Common myeloid progenitor, CD34-positive (primary cell): ENCODE measurements at regions not wholly inside any gene's neighbourhood (a gene's known extent, or its start where the extent isn't known, plus 50 kb on each side); places are given as distances from the start of the nearest gene placed in this dataset.
"Not testable (repeated sequence)": the region's sequence is repeated elsewhere in the genome, so short reads cannot be mapped to it uniquely, and the experiment has no call there.

Experiments used
- CTCF ChIA-PET: fragments of 350-600 bp; sonication (Branson Sonifier 250); formaldehyde crosslinking; loops from one replicate; lab custom pipeline; 2021; ENCODE audit warnings: antibody characterized with exemption; lab: Charles Lee
- POLR2A ChIA-PET: fragments of 350-600 bp; sonication (Branson Sonifier 250); formaldehyde crosslinking; loops from one replicate; lab custom pipeline; 2021; ENCODE audit warnings: antibody characterized with exemption; lab: Charles Lee
- DNase-seq, 3 donors: peaks; one replicate each; pipeline versions ENCODE4 v3.0.0 to v3.0.0-alpha.2; 2013
- H3K27ac ChIP-seq, 2 experiments: 1 replicate in 1 of 2; 2 replicates in 1 of 2; pipeline ENCODE4 v1.7.0; 2013; ENCODE audit warnings: inconsistent platforms in 2 of 2, low read length in 2 of 2, mild to moderate bottlenecking in 2 of 2, low read depth in 1 of 2, moderate library complexity in 1 of 2; ENCODE audit not compliant: severe bottlenecking in 2 of 2, insufficient read depth in 1 of 2, poor library complexity in 1 of 2
- H3K27me3 ChIP-seq, 5 experiments: replicated peaks in 2 of 5; 1 replicate in 3 of 5; 2 replicates in 2 of 5; pipeline versions ENCODE4 v1.6.1 to v1.7.0; 2013; ENCODE audit warnings: low read length in 4 of 5, mild to moderate bottlenecking in 2 of 5, moderate library complexity in 2 of 5, inconsistent platforms in 1 of 5; ENCODE audit not compliant: insufficient read depth in 5 of 5, control insufficient read depth in 4 of 5
- H3K36me3 ChIP-seq, 4 experiments: 1 replicate in 2 of 4; 2 replicates in 2 of 4; pipeline versions ENCODE4 v1.6.1 to v1.7.0; 2013; ENCODE audit warnings: low read length in 3 of 4, control low read depth in 1 of 4, mild to moderate bottlenecking in 1 of 4; ENCODE audit not compliant: control insufficient read depth in 4 of 4, insufficient read depth in 4 of 4
- H3K4me1 ChIP-seq, 4 experiments: 1 replicate in 3 of 4; 2 replicates in 1 of 4; pipeline versions ENCODE4 v1.6.1 to v1.7.1; 2013; ENCODE audit warnings: low read length in 3 of 4, mild to moderate bottlenecking in 3 of 4, control low read depth in 1 of 4, inconsistent platforms in 1 of 4, moderate library complexity in 1 of 4; ENCODE audit not compliant: control insufficient read depth in 4 of 4, insufficient read depth in 4 of 4; ENCODE audit errors: control extremely low read depth in 1 of 4
- H3K4me3 ChIP-seq, 7 experiments: 1 replicate in 4 of 7; 2 replicates in 3 of 7; pipeline versions ENCODE4 v1.5.1 to v1.7.0; 2013; ENCODE audit warnings: mild to moderate bottlenecking in 7 of 7, low read length in 6 of 7, moderate library complexity in 6 of 7, inconsistent platforms in 2 of 7, low read depth in 2 of 7, control low read depth in 1 of 7; ENCODE audit not compliant: insufficient read depth in 4 of 7, control insufficient read depth in 1 of 7; ENCODE audit errors: extremely low read depth in 1 of 7
- H3K9me3 ChIP-seq, 5 experiments: 1 replicate in 4 of 5; 2 replicates in 1 of 5; pipeline versions ENCODE4 v1.6.1 to v1.7.1; 2013; ENCODE audit warnings: low read length in 4 of 5, mild to moderate bottlenecking in 2 of 5, inconsistent platforms in 1 of 5, low read depth in 1 of 5, moderate library complexity in 1 of 5; ENCODE audit not compliant: control insufficient read depth in 4 of 5, insufficient read depth in 2 of 5; ENCODE audit errors: control extremely low read depth in 1 of 5
- WGBS: methylation state at CpG from one replicate; pipeline ENCODE4 v1.1.5; 2013; ENCODE audit not compliant: insufficient coverage; 5-methylcytosine and 5-hydroxymethylcytosine counted together

DNA sequence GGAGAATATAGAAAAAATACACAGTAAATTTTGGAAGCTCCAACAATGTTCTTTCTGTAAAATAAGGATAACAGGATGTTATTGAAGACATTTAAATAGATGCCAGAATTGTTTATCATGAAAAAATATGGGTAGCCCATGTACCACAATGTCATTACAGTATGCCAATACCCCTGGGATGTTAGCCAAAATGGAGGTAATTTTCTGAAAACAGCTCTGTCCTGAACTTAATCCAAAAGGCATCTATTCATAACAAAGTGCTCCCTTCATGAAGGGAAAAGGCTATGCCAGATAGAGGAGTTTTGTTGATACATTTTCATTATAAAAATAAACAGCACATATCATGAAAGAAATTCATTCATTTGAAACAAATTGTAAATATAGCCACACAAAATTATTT, 1902.6 kb upstream of the AGA start:
- no peaks in the 10 kb centered on the region for H3K4me1 ChIP-seq

DNA sequence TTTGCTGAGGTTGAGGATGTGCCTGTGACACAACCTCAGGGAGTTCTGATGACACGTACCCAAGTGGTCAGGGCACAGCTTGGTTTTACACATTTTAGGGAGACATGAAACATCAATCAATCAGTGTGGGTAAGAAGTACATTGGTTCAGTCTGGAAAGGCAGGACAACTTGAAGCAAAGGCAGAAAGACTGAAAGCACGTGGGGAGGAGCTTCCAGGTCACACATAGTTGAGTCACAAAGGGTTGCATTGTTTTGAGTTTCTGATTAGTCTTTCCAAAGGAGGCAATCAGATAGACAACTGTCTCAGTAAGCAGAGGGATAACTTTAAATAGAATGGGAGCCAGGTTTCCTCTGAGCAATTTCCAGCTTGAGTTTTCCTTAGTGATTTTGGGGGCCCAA, 1910.0 kb upstream of the AGA start:
- WGBS: 100% methylated on average over 2 of the region's 2 CpGs
- POLR2A ChIA-PET: no interaction called here
- CTCF ChIA-PET: no interaction called here
- Histone ChIP-seq H3K27ac (no peak overlapping the region), H3K27me3 (no peaks in the 10 kb centered on the region), H3K9me3 (no peaks in the 10 kb centered on the region), H3K36me3 (no peaks in the 10 kb centered on the region), H3K4me3 (no peak overlapping the region), H3K4me1 (no peaks in the 10 kb centered on the region)
- DNase-seq: no peak

More for the DNA sequence above, 1902.6 kb upstream of the AGA start:
- H3K27me3 ChIP-seq: no peaks in the 10 kb centered on the region
- POLR2A ChIA-PET: no interaction called here
- no peak for DNase-seq
- no peaks in the 10 kb centered on the region for H3K9me3 ChIP-seq
- no peaks in the 10 kb centered on the region for H3K36me3 ChIP-seq
- H3K27ac ChIP-seq: no peak overlapping the region
- CTCF ChIA-PET: no interaction called here
- H3K4me3 ChIP-seq: no peak overlapping the region

DNA sequence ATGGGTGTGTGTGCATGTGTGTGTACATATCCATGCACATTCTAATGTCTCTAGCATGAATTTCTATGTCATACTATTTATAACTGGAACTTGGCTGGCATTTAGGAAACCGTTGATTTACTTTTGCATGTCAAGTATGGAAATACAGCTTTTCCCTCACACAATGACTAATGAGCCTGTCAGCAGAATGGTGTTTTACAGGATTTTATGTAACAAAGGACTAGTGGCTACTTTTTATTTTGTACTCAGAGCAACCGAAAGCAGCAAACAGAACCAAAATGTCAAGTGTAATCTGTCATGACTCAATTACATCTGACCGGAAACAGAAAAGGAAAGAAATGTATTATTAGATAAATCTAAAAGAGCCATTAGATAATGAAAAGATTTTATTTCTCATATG, 1911.5 kb upstream of the AGA start:
- Histone ChIP-seq H3K27me3 (no peaks in the 10 kb centered on the region), H3K9me3 (no peaks in the 10 kb centered on the region), H3K4me3 (no peak overlapping the region), H3K27ac (no peak overlapping the region), H3K4me1 (no peaks in the 10 kb centered on the region), H3K36me3 (no peaks in the 10 kb centered on the region)
- WGBS: no CpG with 5 or more reads among the region's 3 CpGs
- peak in 2 of 3 donors; percentile 18 to 51 for DNase-seq
- POLR2A ChIA-PET: no interaction called here
- CTCF ChIA-PET: interaction anchor here (0.6 kb wide), 1 partner anchor 400 kb away, joined by 3 read pairs; no protein-coding TSS in a partner anchor

DNA sequence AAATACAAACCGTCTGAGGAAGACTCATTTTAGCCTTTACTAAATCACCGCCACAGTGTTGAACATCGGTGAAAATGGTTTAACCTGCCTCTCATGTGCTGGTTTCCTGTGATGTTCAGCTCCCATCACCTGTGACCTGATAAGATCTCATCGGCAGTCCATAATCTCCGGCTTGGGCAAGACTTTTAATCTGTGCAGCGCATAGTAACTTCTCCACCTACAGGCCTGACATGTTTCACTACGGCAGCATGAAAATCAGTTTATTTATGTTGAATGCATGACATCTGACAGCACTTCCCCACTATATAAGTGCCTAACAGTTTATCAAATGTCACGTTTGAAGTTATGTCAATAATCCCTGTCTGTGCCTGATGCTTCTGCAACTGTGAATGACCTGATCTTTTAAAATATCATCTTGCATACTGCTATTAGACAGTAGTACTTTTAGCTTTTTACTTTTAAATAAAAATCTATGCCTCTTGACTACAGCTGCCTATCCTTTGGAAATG, 1919.8 kb upstream of the AGA start:
- DNase-seq: no peak
- Histone ChIP-seq H3K27me3 (no peaks in the 10 kb centered on the region), H3K36me3 (no peaks in the 10 kb centered on the region), H3K9me3 (no peaks in the 10 kb centered on the region), H3K4me1 (no peaks in the 10 kb centered on the region), H3K27ac (no peak overlapping the region), H3K4me3 (no peak overlapping the region)
- WGBS: 95% methylated on average over 7 of the region's 8 CpGs
- POLR2A ChIA-PET: no interaction called here
- CTCF ChIA-PET: no interaction called here

DNA sequence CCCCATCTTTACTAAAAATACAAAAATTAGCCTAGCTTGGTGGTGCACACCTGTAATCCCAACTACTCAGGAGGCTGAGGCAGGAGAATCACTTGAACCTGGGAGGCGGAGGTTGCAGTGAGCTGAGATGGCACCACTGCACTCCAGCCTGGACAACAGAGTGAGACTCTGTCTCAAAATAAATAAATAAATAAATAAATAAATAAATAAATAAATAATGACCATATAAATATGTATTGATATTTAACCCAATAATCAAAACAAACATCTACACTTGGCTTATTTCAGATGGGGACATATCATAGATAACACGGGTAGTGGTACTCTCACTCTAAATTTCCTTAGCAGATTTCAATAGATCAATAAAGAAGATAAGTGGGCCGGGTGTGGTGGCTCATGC, 1923.7 kb upstream of the AGA start:
- H3K4me1 ChIP-seq, H3K27me3 ChIP-seq, CTCF ChIA-PET, H3K9me3 ChIP-seq, H3K27ac ChIP-seq, H3K36me3 ChIP-seq, DNase-seq, H3K4me3 ChIP-seq, POLR2A ChIA-PET: not testable (repeated sequence)
- WGBS: 100% methylated on average over 1 of the region's 3 CpGs

DNA sequence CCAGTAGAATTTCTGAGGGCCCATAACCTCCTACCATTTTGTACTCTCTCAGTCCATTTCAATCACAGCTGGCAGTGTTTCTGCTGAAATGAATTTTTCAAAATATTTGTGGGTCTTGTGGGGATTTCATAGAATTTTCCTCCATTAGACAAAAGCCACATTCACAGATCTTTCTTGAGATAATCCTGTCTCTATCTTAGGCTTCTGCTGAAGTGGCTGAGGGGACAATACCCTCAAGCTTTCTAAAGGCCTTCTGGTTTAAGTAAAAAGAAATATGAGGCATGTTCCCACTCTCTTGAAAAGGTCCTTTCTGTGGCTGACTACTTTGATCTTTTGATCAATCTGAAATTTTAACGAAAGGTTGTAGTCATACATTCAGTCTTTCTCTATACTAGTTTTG, 1930.0 kb upstream of the AGA start:
- no peaks in the 10 kb centered on the region for H3K27me3 ChIP-seq
- H3K27ac ChIP-seq: no peak overlapping the region
- DNase-seq: no peak
- POLR2A ChIA-PET: no interaction called here
- no peak overlapping the region for H3K4me3 ChIP-seq
- no peaks in the 10 kb centered on the region for H3K4me1 ChIP-seq
- peaks cover 0 to 5% (median 0%) of the 10 kb centered on the region in 5 experiments for H3K9me3 ChIP-seq
- 83% methylated on average over 1 of the region's 1 CpG for WGBS
- no peaks in the 10 kb centered on the region for H3K36me3 ChIP-seq
- CTCF ChIA-PET: no interaction called here

DNA sequence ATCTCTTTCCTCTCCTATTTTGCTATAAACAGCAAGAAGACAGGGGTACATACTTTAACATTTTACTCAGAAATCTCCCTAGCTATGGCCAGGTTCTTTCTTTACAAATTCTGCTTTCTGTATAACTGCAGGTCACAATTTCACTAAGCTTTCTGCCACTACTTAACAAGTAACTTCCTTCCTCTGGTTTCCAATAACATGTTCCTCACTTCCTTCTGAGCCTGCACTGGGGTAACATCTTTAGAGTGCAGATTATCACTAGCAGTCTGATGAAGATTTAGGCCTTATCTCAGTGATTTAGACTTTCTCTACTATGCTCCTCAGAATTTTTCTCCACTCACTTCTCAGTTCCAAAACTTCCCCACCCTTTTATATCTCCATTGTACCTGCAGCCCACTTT, 1930.5 kb upstream of the AGA start:
- Histone ChIP-seq H3K27ac (no peak overlapping the region), H3K4me3 (no peak overlapping the region), H3K36me3 (no peaks in the 10 kb centered on the region), H3K9me3 (peaks cover 0 to 5% (median 0%) of the 10 kb centered on the region in 5 experiments), H3K4me1 (no peaks in the 10 kb centered on the region), H3K27me3 (no peaks in the 10 kb centered on the region)
- ChIA-PET POLR2A (no interaction called here), CTCF (no interaction called here)
- DNase-seq: peak in 1 of 3 donors; percentile 23
